ENCODE measurements at regions not wholly inside any gene's neighbourhood (a gene's known extent, or its start where the extent isn't known, plus 50 kb on each side); places are given as distances from the start of the nearest gene placed in this dataset.

DNA sequence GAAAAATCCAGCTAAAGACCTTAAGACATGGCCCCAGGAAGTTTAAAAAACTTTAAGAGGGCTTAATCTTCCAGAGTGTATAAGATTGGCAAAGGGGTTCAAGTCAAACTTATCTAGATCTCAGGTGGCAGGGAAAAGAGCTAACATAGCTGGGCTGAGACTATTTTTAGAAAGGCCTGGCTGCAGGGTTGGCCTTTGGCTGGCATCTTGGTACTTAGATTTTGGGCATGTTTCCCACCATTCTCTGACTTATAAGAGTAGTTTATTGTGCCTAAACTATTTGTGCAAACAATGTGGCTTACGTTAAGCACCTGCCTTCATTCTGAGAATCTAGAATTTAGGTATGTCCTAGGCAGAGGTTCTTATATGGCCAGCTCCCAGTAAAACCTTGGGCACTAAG lies 214.0 kb upstream of the MIS18BP1 start:
- no peak for TF ChIP-seq CREB1 (IDR thresholded peaks at IDR 0.05; ENCODE audit: low read depth)
- no peak for TF ChIP-seq EP300 (IDR thresholded peaks at IDR 0.05; ENCODE audit: borderline replicate concordance)
- no peak for TF ChIP-seq RAD21 (IDR thresholded peaks at IDR 0.05; ENCODE audit: low read depth)
- no peak for TF ChIP-seq CEBPB (IDR thresholded peaks at IDR 0.05)
- no peak for TF ChIP-seq REST (IDR thresholded peaks at IDR 0.05; ENCODE audit: low read depth)
- TF ChIP-seq MAX (IDR thresholded peaks at IDR 0.05), result no peak
- no peak for TF ChIP-seq FOXM1 (IDR thresholded peaks at IDR 0.05; ENCODE audit: borderline replicate concordance, low read depth)
- TF ChIP-seq TAF1 (IDR thresholded peaks at IDR 0.05; ENCODE audit: low read depth), result no peak
- no peak for TF ChIP-seq TCF12 (IDR thresholded peaks at IDR 0.05; ENCODE audit: low read depth)
- no peak for TF ChIP-seq EGR1 (IDR thresholded peaks at IDR 0.05)
- no peak for TF ChIP-seq YY1 (IDR thresholded peaks at IDR 0.05; ENCODE audit: low read depth)
- TF ChIP-seq TEAD4 (IDR thresholded peaks at IDR 0.05), result no peak
